Right lobe of liver (tissue), 4 donors: ENCODE measurements at regions not wholly inside any gene's neighbourhood (a gene's known extent, or its start where the extent isn't known, plus 50 kb on each side); places are given as distances from the start of the nearest gene placed in this dataset.

Experiments
- POLR2A ChIP-seq: fragments of 450-650 bp; IDR thresholded peaks from one replicate; pipeline ENCODE4 v1.6.1; 2017; ENCODE audit warnings: antibody characterized with exemption, mild to moderate bottlenecking
- TF ChIP-seq, protein P1 (sequence below), 4 donors: fragments of 200-600 bp in 3 of 4; fragments of 450-650 bp in 1 of 4; IDR thresholded peaks; one replicate each; pipeline versions ENCODE4 v1.5.1 to v1.8.0; 2016 to 2022; ENCODE audit warnings: antibody characterized with exemption in 4 of 4, mild to moderate bottlenecking in 2 of 4
- donor health status: DM: no; HTN: no; CAD: no.
- donor health status: DM: no; HTN: no; CAD: no.
- donor health status: DM: no; HTN: yes; CAD: no.

DNA sequence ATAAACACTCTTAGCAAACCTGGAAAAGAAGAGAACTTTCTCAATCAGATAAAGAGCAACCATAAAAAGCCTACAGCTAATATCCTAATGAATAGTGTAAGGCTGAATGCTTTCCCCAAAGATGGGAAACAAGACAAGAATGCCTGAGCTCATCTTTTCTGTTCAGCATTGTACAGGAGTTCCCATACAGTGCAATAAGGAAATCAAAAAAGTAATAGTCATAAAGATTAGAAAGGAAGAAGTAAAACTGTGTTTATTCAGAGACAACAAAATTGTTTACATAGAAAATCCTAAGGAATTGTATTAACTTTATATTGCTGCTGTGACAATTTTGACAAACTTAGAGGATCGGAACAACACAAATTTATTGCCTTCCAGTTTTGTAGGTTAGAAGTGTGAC lies 330.7 kb upstream of the SLC24A2 start:
- TF ChIP-seq, protein P1, sequence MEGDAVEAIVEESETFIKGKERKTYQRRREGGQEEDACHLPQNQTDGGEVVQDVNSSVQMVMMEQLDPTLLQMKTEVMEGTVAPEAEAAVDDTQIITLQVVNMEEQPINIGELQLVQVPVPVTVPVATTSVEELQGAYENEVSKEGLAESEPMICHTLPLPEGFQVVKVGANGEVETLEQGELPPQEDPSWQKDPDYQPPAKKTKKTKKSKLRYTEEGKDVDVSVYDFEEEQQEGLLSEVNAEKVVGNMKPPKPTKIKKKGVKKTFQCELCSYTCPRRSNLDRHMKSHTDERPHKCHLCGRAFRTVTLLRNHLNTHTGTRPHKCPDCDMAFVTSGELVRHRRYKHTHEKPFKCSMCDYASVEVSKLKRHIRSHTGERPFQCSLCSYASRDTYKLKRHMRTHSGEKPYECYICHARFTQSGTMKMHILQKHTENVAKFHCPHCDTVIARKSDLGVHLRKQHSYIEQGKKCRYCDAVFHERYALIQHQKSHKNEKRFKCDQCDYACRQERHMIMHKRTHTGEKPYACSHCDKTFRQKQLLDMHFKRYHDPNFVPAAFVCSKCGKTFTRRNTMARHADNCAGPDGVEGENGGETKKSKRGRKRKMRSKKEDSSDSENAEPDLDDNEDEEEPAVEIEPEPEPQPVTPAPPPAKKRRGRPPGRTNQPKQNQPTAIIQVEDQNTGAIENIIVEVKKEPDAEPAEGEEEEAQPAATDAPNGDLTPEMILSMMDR (IDR thresholded peaks at IDR 0.05) = no peak
- TF ChIP-seq POLR2A = no peak
